Activated CD4-positive, alpha-beta T cell treated with anti-CD3 and anti-CD28 coated beads, Interleukin-2, amount 50 U/mL, for 48 hours (primary cell): ENCODE measurements at regions not wholly inside any gene's neighbourhood (a gene's known extent, or its start where the extent isn't known, plus 50 kb on each side); places are given as distances from the start of the nearest gene placed in this dataset.
"Not testable (repeated sequence)": the region's sequence is repeated elsewhere in the genome, so short reads cannot be mapped to it uniquely, and the experiment has no call there.

Experiments
- DNase-seq, 2 experiments: peaks; one replicate each; pipeline ENCODE4 v3.0.0-alpha.2; 2020

GRCh38 chr14:76264384-76264783 lies 111.6 kb upstream of the ESRRB start:
- DNase-seq, result no peak

- DNase-seq, result peak in 1 of 2 experiments; percentile 11
Measured at GRCh38 chr14:76267322-76268046, 108.5 kb upstream of the ESRRB start.

- DNase-seq, result no peak
Measured at GRCh38 chr14:76268047-76268431, 107.9 kb upstream of the ESRRB start.

- DNase-seq, result no peak
Measured at GRCh38 chr14:76268700-76269099, 107.2 kb upstream of the ESRRB start.

GRCh38 chr14:76271041-76271755 lies 104.7 kb upstream of the ESRRB start:
- no peak for DNase-seq

- no peak for DNase-seq
Measured at GRCh38 chr14:76272349-76272748, 103.6 kb upstream of the ESRRB start.

GRCh38 chr14:76272774-76273173 lies 103.2 kb upstream of the ESRRB start:
- no peak for DNase-seq

- DNase-seq, result no peak
Measured at GRCh38 chr14:76273346-76273745, 102.6 kb upstream of the ESRRB start.

GRCh38 chr14:76274324-76274723 lies 101.6 kb upstream of the ESRRB start:
- no peak for DNase-seq

GRCh38 chr14:76277586-76278130 lies 98.3 kb upstream of the ESRRB start:
- no peak for DNase-seq

- DNase-seq, result no peak
Measured at GRCh38 chr14:76280221-76280620, 95.7 kb upstream of the ESRRB start.

GRCh38 chr14:76282581-76282980 lies 93.4 kb upstream of the ESRRB start:
- no peak for DNase-seq

GRCh38 chr14:76287063-76287462 lies 88.9 kb upstream of the ESRRB start:
- no peak for DNase-seq

- no peak for DNase-seq
Measured at GRCh38 chr14:76289276-76289675, 86.7 kb upstream of the ESRRB start.

GRCh38 chr14:76292561-76292960 lies 83.4 kb upstream of the ESRRB start:
- DNase-seq, result no peak

GRCh38 chr14:76293221-76293620 lies 82.7 kb upstream of the ESRRB start:
- no peak for DNase-seq

- DNase-seq, result no peak
Measured at GRCh38 chr14:76293923-76294322, 82.0 kb upstream of the ESRRB start.

- no peak for DNase-seq
Measured at GRCh38 chr14:76294876-76295275, 81.1 kb upstream of the ESRRB start.

- DNase-seq, result no peak
Measured at GRCh38 chr14:76298896-76299295, 77.0 kb upstream of the ESRRB start.

- not testable (repeated sequence) for DNase-seq
Measured at GRCh38 chr14:76303188-76303587, 72.7 kb upstream of the ESRRB start.

- DNase-seq, result no peak
Measured at GRCh38 chr14:76304536-76305267, 71.2 kb upstream of the ESRRB start.

GRCh38 chr14:76305268-76305826 lies 70.6 kb upstream of the ESRRB start:
- DNase-seq, result no peak

GRCh38 chr14:76306131-76306530 lies 69.8 kb upstream of the ESRRB start:
- no peak for DNase-seq
